ENCODE measurements at regions not wholly inside any gene's neighbourhood (a gene's known extent, or its start where the extent isn't known, plus 50 kb on each side); places are given as distances from the start of the nearest gene placed in this dataset.

DNA sequence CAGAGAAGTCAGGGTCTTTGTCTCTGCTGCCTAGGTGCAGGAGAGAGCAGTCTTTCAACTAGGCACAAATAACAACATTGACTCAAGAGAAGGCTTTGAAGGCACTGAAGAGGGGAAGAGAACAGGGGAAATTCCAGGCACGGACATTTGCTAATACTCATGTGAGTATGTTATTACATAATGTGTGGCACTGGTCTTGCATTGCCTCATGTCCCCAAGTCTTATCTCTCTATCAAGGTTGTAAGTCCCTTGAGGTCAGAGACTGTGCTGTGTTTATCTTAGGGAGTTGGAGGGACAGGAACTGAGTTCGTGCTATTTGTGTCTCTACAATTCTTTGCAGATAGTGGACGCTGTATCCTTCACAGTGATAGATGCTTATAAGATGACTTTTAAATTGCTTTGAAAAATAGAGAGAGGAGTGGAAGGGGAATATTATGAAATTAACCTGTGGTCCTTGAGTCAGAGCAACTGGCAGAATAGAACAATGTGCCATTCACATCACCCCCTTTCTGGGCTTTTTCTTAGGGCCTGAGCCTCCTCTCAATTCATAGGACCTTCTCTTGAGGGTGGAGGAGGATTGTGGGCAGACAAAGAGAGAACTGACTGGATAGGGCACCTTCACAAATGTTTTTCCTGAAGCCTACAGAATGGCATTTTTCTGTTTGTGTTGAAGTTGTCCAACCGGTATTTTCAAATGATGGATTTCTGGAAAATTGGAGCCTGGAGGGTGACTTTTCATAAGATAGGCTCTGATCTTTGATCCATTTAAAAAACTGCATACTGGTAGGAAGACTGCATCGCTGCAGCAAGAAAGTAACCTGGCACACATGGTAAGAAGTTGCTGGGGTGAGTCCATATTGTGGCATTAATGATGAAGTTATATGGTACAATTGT lies 96.6 kb upstream of the CXCR4 start:
- H3K36me3 Mint-ChIP-seq: no peaks in the 10 kb centered on the region
- H3K4me1 Mint-ChIP-seq: peaks cover 62 to 68% (median 66%) of the 10 kb centered on the region in 3 donors
- H3K9me3 Mint-ChIP-seq: peaks cover 0 to 1% (median 0%) of the 10 kb centered on the region in 3 donors
- H3K4me3 Mint-ChIP-seq: peak overlapping the region; percentile 3 to 86 (median 61)
- no peaks in the 10 kb centered on the region for H3K27me3 Mint-ChIP-seq
- peak overlapping the region; percentile 97 to 99 (median 98) for H3K27ac Mint-ChIP-seq

DNA sequence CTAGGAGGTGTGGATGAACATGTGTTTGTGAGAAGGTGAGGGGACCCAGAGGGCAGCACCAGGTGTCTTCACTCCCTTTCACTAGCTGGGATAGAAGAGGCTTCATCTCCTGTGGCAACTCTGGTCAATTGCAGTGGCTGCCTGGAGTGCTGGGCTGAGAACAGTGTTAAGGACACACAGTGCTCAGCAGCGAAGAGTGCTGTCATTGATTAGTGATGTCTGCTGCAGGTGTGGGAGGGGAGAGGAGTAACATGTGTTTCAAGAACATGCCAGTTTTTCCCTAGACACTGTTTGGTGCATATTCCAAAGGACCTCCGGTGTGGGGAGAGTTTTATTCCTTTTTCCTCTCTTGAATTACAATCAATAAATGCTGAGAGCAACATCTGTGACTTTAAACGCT lies 95.9 kb upstream of the CXCR4 start:
- peak overlapping the region in 3 of 4 donors; percentile 40 to 86 (median 82) for H3K4me3 Mint-ChIP-seq
- peaks cover 62 to 71% (median 70%) of the 10 kb centered on the region in 3 donors for H3K4me1 Mint-ChIP-seq
- H3K9me3 Mint-ChIP-seq: peaks cover 1 to 6% (median 3%) of the 10 kb centered on the region in 3 donors
- peak overlapping the region; percentile 97 to 99 (median 98) for H3K27ac Mint-ChIP-seq
- no peaks in the 10 kb centered on the region for H3K27me3 Mint-ChIP-seq
- H3K36me3 Mint-ChIP-seq: no peaks in the 10 kb centered on the region

DNA sequence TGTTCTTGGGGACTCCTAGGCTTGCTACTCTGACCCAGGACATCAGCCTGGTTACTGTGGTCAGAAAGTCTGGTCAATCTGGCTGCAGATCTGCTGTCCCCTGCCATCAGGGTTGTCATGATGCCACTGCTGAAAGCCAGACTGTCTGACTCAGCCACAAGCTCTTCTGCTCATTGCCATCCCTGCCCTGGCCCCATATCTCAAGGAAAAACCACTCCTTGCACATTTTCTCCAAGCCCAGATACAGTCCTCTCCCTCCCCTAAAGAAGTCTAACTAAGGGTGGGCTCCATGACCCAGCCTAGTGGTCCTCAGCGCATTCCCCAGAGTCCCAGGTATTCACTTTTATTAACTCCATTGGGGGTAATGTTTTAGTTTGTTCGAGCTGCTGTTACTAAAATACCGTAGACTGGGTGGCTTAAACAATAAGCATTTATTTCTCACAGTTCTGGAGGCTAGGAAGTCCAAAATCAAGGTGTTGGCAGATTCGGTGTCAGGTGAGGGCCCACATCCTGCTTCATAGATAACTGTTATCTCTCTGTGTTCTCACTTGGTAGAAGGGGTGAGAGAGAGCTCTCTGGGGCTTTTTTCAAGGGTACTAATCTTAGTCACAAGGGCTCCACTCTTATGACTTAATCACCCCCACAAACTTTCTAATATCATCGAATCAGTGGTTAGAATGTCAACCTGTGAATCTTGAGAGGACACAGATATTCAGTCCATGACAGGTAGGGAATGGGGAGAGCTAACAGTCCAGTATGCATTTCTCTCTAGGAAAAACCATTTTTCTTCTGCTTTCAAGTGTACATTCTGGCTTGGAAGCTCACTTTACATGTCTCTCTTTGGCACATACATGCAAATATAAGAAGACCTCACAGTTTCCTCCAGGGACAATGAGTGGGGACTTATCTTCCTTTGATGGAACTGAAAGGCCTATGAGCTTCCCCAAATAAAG lies 94.8 kb upstream of the CXCR4 start:
- Mint-ChIP-seq H3K4me1 (peaks cover 57 to 71% (median 68%) of the 10 kb centered on the region in 3 donors), H3K27ac (peak overlapping the region; percentile 97 to 99 (median 98)), H3K36me3 (no peaks in the 10 kb centered on the region), H3K9me3 (peaks cover 1 to 6% (median 3%) of the 10 kb centered on the region in 3 donors), H3K27me3 (no peaks in the 10 kb centered on the region), H3K4me3 (peak overlapping the region; percentile 22 to 86 (median 74))

DNA sequence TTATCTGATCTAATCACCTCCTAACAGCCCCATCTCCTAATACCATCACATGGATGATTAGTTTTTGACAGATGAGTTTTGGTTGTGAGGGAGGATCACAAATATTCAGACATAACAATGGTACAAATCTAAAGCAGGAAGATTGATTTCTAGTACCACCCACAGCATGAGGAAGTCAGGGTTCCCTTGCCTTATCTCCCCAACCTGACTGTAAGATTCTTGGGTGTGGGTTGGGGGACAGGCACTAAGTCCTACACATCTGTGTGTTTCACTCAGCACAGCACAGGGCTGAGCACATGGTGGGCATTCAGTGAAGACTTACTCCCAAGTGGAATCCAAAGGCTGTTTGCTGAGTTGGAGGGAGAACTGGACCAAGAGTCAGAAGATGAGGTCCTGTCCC lies 93.8 kb upstream of the CXCR4 start:
- H3K4me3 Mint-ChIP-seq: peak overlapping the region in 2 of 4 donors; percentile 36 to 41

DNA sequence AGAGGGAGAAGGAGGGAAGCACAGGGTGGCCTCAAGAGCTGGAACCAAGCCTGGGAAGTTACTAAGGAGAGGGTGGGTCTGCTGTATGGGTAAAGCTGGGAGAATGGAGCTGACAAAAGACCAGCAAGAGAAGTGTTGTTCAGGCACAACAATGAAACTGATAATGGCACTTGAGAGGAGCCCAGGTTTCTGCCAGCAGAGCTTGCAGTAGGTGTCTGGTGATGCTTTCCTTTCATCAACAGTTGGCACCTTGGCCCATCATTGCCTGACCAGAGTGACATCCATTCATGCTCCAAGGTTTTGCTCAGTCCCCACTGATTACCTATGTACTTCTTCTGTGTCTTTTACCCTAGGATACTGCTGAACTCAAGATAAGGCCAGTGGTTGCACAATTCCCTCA lies 92.9 kb upstream of the CXCR4 start:
- Mint-ChIP-seq H3K36me3 (no peaks in the 10 kb centered on the region), H3K4me3 (peak overlapping the region in 2 of 4 donors; percentile 28 to 82), H3K4me1 (peaks cover 65 to 81% (median 75%) of the 10 kb centered on the region in 3 donors), H3K27ac (peak overlapping the region; percentile 6 to 99 (median 97)), H3K27me3 (peaks cover 3% of the 10 kb centered on the region), H3K9me3 (peaks cover 1 to 6% (median 3%) of the 10 kb centered on the region in 3 donors)

More for the DNA sequence above, 93.8 kb upstream of the CXCR4 start:
- Mint-ChIP-seq H3K36me3 (no peaks in the 10 kb centered on the region), H3K4me1 (peaks cover 57 to 73% (median 71%) of the 10 kb centered on the region in 3 donors), H3K9me3 (peaks cover 1 to 6% (median 3%) of the 10 kb centered on the region in 3 donors), H3K27ac (peak overlapping the region; percentile 97 to 99 (median 98)), H3K27me3 (peaks cover 3% of the 10 kb centered on the region)

DNA sequence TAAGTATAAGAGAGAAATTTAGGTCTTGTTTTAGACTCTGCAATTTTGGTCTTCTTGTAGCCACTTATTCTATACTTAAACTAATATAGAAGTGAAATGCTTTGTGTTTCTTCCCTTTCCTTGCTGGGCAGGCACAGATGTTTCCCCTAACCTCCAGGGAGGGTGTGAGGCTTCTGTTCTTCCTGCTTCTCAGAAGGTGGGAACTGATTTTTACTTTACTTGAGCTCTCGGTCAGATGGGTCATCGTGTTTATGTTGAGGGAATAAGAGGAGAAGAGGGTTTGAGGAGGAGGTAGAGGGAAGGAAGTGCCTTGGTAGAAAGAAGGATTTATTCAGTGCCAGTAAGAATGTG lies 92.5 kb upstream of the CXCR4 start:
- Mint-ChIP-seq H3K27me3 (peaks cover 3% of the 10 kb centered on the region), H3K36me3 (no peaks in the 10 kb centered on the region), H3K4me1 (peaks cover 69 to 83% (median 79%) of the 10 kb centered on the region in 3 donors), H3K4me3 (peak overlapping the region in 2 of 4 donors; percentile 28 to 82), H3K27ac (peak overlapping the region; percentile 6 to 97 (median 86)), H3K9me3 (peaks cover 1 to 6% (median 3%) of the 10 kb centered on the region in 3 donors)

DNA sequence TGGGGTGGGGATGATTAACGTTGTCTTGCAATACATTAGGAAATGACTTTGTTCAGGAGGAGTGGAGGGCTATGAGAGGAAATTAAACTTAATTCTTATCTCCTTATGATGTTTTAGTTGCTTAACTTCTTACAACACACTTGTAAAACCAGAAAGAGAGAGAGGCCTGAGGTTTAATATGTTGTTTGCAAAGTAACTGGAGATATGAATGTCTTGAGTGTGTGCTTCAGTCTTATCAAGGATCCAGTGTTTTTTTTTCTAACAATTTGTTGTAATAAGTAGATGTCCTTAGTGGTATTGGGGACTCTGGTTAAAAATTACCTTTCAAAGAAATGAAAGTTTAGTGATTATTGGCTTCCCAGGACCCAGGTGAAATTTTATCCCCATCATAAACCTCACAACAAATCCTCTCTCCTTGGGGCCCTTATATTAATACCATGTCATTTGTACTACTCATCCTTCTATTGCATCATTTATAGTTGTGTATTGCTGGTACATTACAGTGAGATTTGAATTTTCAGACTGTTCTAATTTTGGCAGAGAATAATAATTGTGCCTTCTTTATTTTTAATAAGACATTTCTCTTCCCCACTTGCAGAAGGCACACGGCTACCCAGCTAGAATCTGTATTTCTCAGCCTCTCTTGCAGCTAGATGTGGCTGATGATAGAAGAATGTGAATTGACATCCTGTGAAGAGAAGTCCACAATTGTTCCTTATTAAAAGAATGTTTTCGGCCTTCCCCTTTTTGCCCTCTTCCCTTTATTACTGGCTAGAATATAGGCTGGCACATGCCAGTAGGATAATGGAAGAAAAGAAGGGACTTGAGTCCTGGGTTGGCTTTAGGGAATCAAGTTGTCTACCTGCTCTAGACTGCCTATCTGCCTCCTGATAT lies 91.9 kb upstream of the CXCR4 start:
- no peaks in the 10 kb centered on the region for H3K36me3 Mint-ChIP-seq
- H3K27me3 Mint-ChIP-seq: peaks cover 3% of the 10 kb centered on the region
- peaks cover 1 to 6% (median 3%) of the 10 kb centered on the region in 3 donors for H3K9me3 Mint-ChIP-seq
- peak overlapping the region in 2 of 4 donors; percentile 28 to 82 for H3K4me3 Mint-ChIP-seq
- peaks cover 68 to 86% (median 79%) of the 10 kb centered on the region in 3 donors for H3K4me1 Mint-ChIP-seq
- H3K27ac Mint-ChIP-seq: peak overlapping the region in 2 of 3 donors; percentile 86 to 97

DNA sequence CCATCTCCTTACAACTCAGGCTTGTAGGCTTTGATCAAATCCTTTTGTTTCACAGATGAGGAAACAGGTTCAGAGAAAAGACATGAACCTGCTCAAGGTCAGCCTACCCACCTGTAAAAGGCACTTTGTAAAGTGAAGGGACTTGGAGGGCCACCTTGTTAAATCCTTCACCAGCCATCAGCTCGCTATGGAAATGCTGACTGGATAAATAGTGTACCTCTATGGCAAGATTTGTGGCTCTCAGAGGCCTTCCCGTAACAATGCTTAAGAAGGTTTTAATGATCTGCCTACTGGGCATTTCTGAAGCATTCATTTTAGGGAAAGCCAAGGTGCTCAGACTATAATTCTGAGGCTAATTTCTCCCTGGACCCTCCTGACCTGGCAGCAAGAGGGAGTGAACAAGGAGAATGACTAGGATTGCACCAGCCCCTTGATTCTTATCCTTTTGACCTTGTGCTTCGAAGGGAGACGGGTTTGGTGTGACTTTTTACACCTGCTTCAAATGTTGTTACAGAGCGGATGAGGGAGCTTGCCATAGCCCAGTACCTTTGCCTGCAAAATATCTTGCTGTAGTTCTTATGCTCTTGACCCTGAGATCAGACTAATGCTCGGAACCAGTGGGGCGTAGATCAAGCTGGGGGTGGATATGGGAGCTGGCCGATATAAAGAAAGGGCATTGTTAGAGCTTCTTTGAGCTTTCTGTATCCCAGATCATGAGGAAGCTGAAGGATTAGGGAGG lies 90.9 kb upstream of the CXCR4 start:
- Mint-ChIP-seq H3K4me1 (peaks cover 62 to 80% (median 72%) of the 10 kb centered on the region in 3 donors), H3K27ac (peak overlapping the region in 2 of 3 donors; percentile 97), H3K27me3 (peaks cover 3% of the 10 kb centered on the region), H3K36me3 (no peaks in the 10 kb centered on the region), H3K4me3 (peak overlapping the region in 2 of 4 donors; percentile 30 to 65), H3K9me3 (peaks cover 1 to 6% (median 3%) of the 10 kb centered on the region in 3 donors)

DNA sequence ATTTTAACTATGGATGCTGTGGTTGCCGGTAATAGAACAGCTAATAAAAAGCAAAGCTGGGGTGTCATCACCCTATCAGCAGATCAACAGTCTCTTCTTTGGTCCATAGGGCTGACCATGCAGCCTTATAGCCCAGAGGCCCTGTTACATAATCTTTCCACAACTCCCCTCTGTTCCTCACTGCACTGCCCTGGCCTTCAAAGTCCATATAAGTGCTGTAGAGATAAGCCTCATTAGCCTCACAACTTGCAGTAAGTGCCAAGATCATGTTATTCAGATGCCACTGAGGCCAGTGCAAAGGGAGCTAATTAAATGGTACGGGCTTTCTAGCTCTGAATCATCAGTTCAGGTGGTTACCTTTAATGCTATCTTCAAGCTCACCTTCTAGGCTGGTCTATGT lies 89.7 kb upstream of the CXCR4 start:
- Mint-ChIP-seq H3K27me3 (peaks cover 3% of the 10 kb centered on the region), H3K9me3 (peaks cover 1 to 6% (median 3%) of the 10 kb centered on the region in 3 donors), H3K4me1 (peaks cover 51 to 68% (median 60%) of the 10 kb centered on the region in 3 donors), H3K36me3 (no peaks in the 10 kb centered on the region), H3K27ac (peak overlapping the region; percentile 97 to 99 (median 97)), H3K4me3 (peak overlapping the region in 3 of 4 donors; percentile 78 to 85 (median 84))

DNA sequence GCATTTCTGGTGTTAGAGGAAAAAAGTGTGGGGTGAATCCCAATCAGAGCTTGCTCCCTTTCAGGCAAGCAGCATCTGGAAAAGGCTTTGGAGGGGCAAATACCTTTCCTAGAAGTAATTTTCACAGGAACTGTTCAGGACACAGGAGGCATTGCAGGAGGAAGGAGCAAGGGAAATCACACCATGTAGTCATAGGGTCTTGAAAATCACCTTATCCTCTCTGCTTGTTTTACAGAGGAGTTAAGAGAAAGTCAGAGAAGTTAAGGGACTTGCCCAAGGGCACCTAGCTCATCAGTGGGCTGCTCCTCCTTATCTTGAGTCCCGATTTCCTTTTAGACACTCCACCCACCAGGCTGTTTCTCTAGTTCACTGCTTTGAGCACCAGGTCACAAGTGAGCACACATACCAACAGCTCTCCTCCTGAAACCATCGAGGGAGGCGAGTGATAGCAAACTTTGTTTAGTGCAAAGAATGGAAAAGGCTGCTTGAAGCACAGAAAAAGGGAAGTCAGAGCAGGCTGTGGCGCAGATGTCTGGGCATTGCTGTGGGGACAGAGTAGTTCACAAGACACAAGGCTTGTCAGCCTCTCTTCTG lies 89.2 kb upstream of the CXCR4 start:
- Mint-ChIP-seq H3K27me3 (peaks cover 3% of the 10 kb centered on the region), H3K4me3 (peak overlapping the region; percentile 60 to 85 (median 81)), H3K4me1 (peaks cover 46 to 62% (median 54%) of the 10 kb centered on the region in 3 donors), H3K27ac (peak overlapping the region; percentile 97 to 99 (median 97)), H3K36me3 (no peaks in the 10 kb centered on the region), H3K9me3 (peaks cover 1 to 6% (median 4%) of the 10 kb centered on the region in 3 donors)

DNA sequence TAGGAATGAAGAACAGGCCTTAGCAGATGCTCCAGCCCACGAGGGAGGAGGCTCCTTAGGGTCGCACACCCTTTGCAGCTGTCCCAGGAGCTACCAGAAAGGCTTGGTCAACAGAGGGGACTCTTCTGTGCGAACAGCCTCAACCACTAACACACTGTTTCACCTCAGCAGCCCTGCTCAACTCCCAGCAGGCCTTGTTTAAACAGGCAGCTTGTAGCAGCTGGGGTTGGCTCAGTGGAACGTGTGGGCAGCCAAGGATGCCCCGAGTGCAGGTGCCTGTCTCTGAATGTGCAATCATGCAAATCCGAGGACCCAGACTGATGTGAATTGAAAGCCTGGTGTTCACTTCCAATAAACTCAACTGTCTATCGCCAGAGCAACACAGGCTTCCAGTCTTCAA lies 88.7 kb upstream of the CXCR4 start:
- H3K36me3 Mint-ChIP-seq: no peaks in the 10 kb centered on the region
- peak overlapping the region; percentile 60 to 85 (median 81) for H3K4me3 Mint-ChIP-seq
- H3K4me1 Mint-ChIP-seq: peaks cover 43 to 57% (median 49%) of the 10 kb centered on the region in 3 donors
- H3K27me3 Mint-ChIP-seq: peaks cover 3% of the 10 kb centered on the region
- H3K9me3 Mint-ChIP-seq: peaks cover 1 to 6% (median 6%) of the 10 kb centered on the region in 3 donors
- peak overlapping the region; percentile 97 to 99 (median 97) for H3K27ac Mint-ChIP-seq

DNA sequence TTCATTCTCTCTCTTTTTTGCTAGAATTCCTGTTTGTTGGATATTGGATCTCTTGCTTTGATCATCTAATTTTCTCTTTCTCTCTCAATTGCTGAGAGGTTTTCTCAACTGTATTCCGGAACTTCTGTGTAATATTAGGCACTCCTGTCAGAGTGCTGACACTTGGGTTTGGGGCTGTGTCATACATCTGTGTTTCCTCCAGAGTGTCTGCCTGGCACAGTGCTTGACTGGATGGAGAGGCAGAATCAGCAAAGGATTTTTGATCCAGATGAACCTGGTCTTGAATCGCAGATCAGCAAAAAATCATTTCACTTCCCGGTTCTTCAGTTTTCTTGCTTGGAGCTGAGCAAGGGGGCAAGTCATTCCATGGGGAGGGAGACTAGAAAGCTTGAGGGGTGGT lies 87.7 kb upstream of the CXCR4 start:
- peaks cover 1 to 6% (median 6%) of the 10 kb centered on the region in 3 donors for H3K9me3 Mint-ChIP-seq
- peaks cover 3% of the 10 kb centered on the region for H3K27me3 Mint-ChIP-seq
- H3K4me3 Mint-ChIP-seq: peak overlapping the region in 2 of 4 donors; percentile 44 to 85
- H3K4me1 Mint-ChIP-seq: peaks cover 36 to 47% (median 40%) of the 10 kb centered on the region in 3 donors
- no peaks in the 10 kb centered on the region for H3K36me3 Mint-ChIP-seq
- peak overlapping the region; percentile 97 to 99 (median 97) for H3K27ac Mint-ChIP-seq

DNA sequence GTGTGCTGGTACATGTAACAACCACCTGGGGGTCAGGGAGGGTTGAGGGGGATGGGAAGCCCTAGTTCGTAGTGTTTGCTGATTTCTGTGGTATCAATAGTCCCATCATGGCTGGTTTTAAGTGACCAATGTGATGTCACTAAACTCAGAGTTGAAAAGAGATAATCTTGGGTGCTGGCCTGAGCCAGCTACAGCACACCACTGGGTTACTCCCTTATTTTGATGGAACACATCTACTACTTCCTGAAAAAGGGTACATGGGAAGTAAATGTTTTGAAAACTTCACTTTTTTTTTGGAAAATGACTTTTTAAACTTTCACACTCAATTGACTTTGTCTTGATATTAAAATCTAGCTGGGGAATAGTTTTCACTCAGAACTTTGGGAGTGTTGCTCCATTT lies 87.0 kb upstream of the CXCR4 start:
- Mint-ChIP-seq H3K4me3 (no peak overlapping the region), H3K27ac (peak overlapping the region in 2 of 3 donors; percentile 34 to 97), H3K9me3 (peaks cover 0 to 6% (median 6%) of the 10 kb centered on the region in 3 donors), H3K4me1 (peaks cover 30 to 42% (median 36%) of the 10 kb centered on the region in 3 donors), H3K36me3 (no peaks in the 10 kb centered on the region), H3K27me3 (peaks cover 3% of the 10 kb centered on the region)

Data from IgD-negative memory B cell (primary cell).